ENCODE measurements at regions not wholly inside any gene's neighbourhood (a gene's known extent, or its start where the extent isn't known, plus 50 kb on each side); places are given as distances from the start of the nearest gene placed in this dataset.

DNA sequence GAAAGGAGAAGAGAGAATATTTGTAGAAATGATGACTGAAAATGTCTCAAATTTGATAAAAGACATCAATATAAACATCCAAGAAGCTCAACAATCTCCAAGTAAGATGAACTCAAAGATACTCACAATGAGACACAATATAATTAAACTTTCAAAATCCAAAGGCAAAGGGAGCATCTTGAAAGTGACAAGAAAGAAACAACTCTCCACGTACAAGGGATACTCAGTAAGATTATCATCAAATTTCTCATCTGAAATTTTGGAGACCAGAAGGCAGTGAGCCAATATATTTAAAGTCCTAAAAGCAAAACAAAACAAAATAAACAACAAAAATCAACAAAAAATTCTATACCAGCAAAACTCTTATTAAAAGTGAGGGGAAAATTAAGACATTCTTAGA, 428.7 kb downstream of the NFIB start:
- DNase-seq (no peak), ATAC-seq (ENCODE audit: low read depth) (no peak)
- no peak overlapping the region for H3K4me3 Mint-ChIP-seq
- no peaks in the 10 kb centered on the region for H3K4me1 Mint-ChIP-seq
- H3K27ac Mint-ChIP-seq: no peak overlapping the region
- no peaks in the 10 kb centered on the region for H3K36me3 Mint-ChIP-seq
- peaks cover 3% of the 10 kb centered on the region for H3K9me3 Mint-ChIP-seq
- POLR2A ChIA-PET: no interaction called here
- no peaks in the 10 kb centered on the region for H3K27me3 Mint-ChIP-seq

DNA sequence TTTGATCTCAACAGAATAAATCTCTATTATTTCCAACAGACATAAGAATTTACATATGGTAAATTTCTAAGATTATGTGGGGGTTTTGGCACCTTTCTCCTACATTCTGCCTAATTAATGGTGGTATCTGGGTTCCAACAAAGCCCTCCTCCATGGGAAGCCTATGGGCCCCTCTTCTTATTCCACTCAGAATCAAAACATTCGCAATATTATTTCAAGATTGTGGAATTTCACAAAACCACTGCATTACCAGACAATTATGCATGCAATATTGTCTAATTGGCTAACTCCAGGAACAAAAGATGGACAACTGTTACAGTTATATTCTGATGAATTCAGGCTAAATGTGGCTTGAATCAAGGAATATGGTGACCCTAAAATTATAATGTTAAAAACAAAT, 434.0 kb downstream of the NFIB start:
- POLR2A ChIA-PET: no interaction called here
- Mint-ChIP-seq H3K36me3 (no peaks in the 10 kb centered on the region), H3K9me3 (peaks cover 1% of the 10 kb centered on the region), H3K4me1 (no peaks in the 10 kb centered on the region), H3K4me3 (no peak overlapping the region), H3K27me3 (no peaks in the 10 kb centered on the region), H3K27ac (no peak overlapping the region)
- ATAC-seq (ENCODE audit: low read depth): no peak
- DNase-seq: no peak

DNA sequence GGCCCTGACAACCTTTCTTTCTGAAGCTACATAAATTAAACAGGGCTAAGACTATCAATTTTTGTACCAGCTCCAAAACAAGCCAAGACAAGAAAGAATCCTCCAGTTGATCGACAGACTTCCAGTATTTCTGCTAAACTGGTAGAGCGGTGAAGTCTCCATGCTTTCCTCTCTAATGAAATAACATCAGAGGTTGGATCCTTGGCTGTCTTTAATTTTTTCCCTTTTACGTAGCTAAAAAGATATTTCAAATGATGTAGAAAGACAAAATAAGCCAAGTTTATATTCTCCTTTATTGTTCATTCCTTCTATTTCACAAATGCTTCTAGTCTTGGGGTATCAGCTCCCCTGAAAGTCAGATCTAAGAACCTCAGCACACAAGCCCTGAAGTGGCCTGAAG, 434.9 kb downstream of the NFIB start:
- H3K27me3 Mint-ChIP-seq: no peaks in the 10 kb centered on the region
- no peak overlapping the region for H3K27ac Mint-ChIP-seq
- no peaks in the 10 kb centered on the region for H3K4me1 Mint-ChIP-seq
- ATAC-seq (ENCODE audit: low read depth) (no peak), DNase-seq (no peak)
- no peak overlapping the region for H3K4me3 Mint-ChIP-seq
- no peaks in the 10 kb centered on the region for H3K36me3 Mint-ChIP-seq
- POLR2A ChIA-PET: no interaction called here
- peaks cover 2% of the 10 kb centered on the region for H3K9me3 Mint-ChIP-seq

DNA sequence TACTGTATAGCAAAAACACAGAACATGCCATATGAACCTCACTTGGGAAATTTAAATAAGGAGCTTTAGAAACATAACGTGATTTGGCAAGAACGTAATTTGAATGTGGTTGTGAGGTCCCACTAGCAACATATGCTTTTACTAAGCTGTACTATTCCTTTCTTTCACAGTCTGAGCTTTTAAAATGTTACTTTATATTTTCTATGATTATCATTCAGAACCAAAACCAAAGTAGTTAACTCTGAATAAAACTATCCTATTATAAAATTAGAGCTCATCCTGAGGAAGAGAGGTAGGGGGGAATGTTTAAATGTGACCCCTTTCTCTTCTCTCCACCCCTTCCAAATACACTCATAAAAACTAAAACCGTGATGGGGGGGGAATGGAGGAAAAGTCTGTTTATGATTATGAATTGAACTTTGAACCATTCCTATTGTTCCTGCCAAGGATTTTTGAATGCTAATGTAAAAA, 435.7 kb downstream of the NFIB start:
- H3K27me3 Mint-ChIP-seq: no peaks in the 10 kb centered on the region
- H3K27ac Mint-ChIP-seq: no peak overlapping the region
- ATAC-seq (ENCODE audit: low read depth) (no peak), DNase-seq (no peak)
- H3K36me3 Mint-ChIP-seq: no peaks in the 10 kb centered on the region
- no peaks in the 10 kb centered on the region for H3K4me1 Mint-ChIP-seq
- POLR2A ChIA-PET: no interaction called here
- H3K4me3 Mint-ChIP-seq: no peak overlapping the region
- peaks cover 4% of the 10 kb centered on the region for H3K9me3 Mint-ChIP-seq

DNA sequence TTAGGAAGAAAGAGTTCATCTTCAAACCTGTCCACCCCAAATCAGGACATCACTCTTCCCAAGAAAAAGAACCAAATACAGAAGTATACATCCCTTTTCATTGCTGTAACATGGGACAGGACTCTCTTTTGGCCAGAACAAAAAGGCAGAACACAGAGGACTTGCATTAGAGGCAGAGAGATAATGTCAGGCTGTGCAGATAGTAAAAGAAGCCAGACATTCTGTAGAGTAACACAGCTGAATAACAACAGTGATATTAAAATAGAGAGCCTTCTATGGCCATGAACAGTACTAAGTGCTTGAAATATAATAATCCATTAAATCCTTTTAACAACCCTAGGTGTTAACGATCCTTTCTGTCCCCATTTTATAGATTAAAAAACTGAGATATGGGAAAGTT, 437.2 kb downstream of the NFIB start:
- H3K4me1 Mint-ChIP-seq: no peaks in the 10 kb centered on the region
- ATAC-seq (ENCODE audit: low read depth) (no peak), DNase-seq (no peak)
- no peaks in the 10 kb centered on the region for H3K27me3 Mint-ChIP-seq
- POLR2A ChIA-PET: no interaction called here
- H3K27ac Mint-ChIP-seq: no peak overlapping the region
- H3K9me3 Mint-ChIP-seq: peaks cover 7% of the 10 kb centered on the region
- no peak overlapping the region for H3K4me3 Mint-ChIP-seq
- H3K36me3 Mint-ChIP-seq: no peaks in the 10 kb centered on the region

DNA sequence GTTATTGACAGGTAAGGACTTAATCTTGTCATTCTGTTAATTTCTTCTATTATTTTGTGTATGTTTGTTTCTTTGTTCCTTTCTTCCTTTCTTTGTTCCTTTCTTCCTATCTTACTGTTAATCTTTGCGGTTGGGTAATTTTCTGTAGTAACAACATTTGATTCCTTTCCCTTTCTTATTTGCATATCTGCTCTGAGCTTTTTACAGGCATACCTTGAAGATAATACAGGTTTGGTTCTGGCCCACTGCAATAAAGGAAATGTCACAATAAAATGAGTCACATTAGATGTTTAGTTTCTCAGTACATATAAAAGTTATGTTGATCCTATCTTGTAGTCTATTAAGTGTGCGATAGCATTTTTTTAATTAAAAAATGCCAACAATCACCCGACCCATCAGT, 440.7 kb downstream of the NFIB start:
- no peak for DNase-seq
- Mint-ChIP-seq H3K36me3 (no peaks in the 10 kb centered on the region), H3K9me3 (peaks cover 8% of the 10 kb centered on the region), H3K27ac (no peak overlapping the region), H3K27me3 (no peaks in the 10 kb centered on the region), H3K4me3 (no peak overlapping the region), H3K4me1 (no peaks in the 10 kb centered on the region)
- no peak for ATAC-seq (ENCODE audit: low read depth)
- POLR2A ChIA-PET: no interaction called here

DNA sequence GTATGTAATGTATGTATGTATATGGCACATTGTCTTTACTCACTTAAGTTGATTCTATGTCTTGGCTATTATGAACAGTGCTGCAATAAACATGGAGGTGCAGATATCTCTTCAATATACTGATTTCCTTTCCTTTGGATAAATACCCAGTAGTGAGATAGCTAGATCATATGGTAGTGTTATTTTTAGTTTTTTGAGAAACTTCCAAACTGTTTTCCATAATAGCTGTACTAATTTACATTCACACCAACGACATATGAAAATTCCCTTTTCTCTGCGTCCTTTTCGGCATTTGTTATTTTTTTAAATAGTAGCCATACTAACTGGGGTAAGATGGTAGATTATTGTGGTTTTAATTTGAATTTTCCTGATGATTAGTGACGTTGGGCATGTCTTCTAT, 445.6 kb downstream of the NFIB start:
- Mint-ChIP-seq H3K27ac (no peak overlapping the region), H3K36me3 (no peaks in the 10 kb centered on the region)

DNA sequence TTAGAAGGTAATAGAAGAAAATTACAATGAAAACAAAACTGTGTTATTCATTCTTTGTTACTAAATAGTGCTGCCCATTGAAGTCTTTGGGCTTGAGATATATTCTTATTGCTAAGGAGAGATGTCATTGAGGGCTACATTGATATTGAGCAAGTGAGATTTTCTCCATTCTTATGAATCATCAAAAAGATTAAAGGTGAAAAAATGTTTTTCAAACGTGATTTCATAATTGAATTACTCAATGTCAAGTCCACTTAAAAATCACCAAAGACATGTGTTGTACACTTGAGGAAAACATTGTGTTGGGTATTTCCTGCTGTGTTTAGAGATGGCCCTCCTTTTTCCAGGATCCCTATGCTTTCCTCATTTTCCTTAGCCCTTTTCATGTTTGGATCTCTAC, 448.1 kb downstream of the NFIB start:
- Mint-ChIP-seq H3K4me1 (no peaks in the 10 kb centered on the region), H3K4me3 (no peak overlapping the region), H3K27ac (no peak overlapping the region), H3K9me3 (peaks cover 1% of the 10 kb centered on the region), H3K27me3 (no peaks in the 10 kb centered on the region), H3K36me3 (no peaks in the 10 kb centered on the region)
- DNase-seq: no peak
- POLR2A ChIA-PET: no interaction called here
- no peak for ATAC-seq (ENCODE audit: low read depth)

More for the DNA sequence above, 445.6 kb downstream of the NFIB start:
- H3K27me3 Mint-ChIP-seq: no peaks in the 10 kb centered on the region
- peaks cover 5% of the 10 kb centered on the region for H3K9me3 Mint-ChIP-seq
- H3K4me1 Mint-ChIP-seq: no peaks in the 10 kb centered on the region
- POLR2A ChIA-PET: no interaction called here
- DNase-seq: no peak
- ATAC-seq (ENCODE audit: low read depth): no peak
- no peak overlapping the region for H3K4me3 Mint-ChIP-seq

DNA sequence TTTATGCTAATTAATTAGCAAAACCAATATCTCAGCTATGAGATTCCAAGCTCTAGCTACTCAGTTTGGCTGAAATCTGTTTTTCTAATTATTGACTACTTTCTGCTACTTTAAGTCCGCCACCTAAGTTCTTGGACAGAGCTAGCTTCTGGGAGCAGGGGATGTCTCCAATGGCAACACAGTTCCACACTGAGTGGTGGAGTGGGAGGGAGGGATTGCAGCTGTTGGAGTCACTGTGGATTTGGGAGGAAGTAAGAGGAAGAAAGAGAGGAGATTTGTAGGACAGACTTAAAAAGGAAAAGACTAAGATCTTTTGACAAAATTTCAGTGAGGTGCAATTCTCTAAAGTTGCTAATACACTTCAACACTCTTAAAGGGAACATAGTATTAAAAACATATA, 450.8 kb downstream of the NFIB start:
- Mint-ChIP-seq H3K4me3 (no peak overlapping the region), H3K27ac (no peak overlapping the region), H3K27me3 (no peaks in the 10 kb centered on the region), H3K9me3 (peaks cover 5% of the 10 kb centered on the region), H3K36me3 (no peaks in the 10 kb centered on the region), H3K4me1 (no peaks in the 10 kb centered on the region)
- POLR2A ChIA-PET: no interaction called here
- no peak for DNase-seq
- ATAC-seq (ENCODE audit: low read depth): no peak

DNA sequence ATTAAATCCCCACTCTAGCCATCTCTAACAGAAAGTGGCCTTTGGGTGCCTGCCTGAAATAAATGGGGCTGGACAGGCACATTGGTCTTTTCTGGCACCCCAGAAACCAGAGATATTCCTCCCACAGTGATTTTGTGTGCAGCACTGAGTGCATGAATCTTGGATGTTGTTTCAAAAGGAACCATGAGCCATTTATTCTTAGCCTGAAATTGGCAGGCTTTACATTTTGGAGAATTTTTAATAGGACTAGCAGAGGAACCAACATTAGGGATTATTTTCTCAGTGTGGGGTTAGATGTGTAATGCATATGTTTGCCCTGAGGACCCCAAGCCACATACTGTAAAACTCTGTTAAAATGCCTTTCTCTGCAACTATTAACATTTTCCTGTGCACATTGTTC, 451.3 kb downstream of the NFIB start:
- POLR2A ChIA-PET: no interaction called here
- DNase-seq: no peak
- H3K27me3 Mint-ChIP-seq: no peaks in the 10 kb centered on the region
- no peak overlapping the region for H3K4me3 Mint-ChIP-seq
- no peak for ATAC-seq (ENCODE audit: low read depth)
- no peak overlapping the region for H3K27ac Mint-ChIP-seq
- H3K9me3 Mint-ChIP-seq: peaks cover 5% of the 10 kb centered on the region
- H3K4me1 Mint-ChIP-seq: no peaks in the 10 kb centered on the region
- no peaks in the 10 kb centered on the region for H3K36me3 Mint-ChIP-seq

DNA sequence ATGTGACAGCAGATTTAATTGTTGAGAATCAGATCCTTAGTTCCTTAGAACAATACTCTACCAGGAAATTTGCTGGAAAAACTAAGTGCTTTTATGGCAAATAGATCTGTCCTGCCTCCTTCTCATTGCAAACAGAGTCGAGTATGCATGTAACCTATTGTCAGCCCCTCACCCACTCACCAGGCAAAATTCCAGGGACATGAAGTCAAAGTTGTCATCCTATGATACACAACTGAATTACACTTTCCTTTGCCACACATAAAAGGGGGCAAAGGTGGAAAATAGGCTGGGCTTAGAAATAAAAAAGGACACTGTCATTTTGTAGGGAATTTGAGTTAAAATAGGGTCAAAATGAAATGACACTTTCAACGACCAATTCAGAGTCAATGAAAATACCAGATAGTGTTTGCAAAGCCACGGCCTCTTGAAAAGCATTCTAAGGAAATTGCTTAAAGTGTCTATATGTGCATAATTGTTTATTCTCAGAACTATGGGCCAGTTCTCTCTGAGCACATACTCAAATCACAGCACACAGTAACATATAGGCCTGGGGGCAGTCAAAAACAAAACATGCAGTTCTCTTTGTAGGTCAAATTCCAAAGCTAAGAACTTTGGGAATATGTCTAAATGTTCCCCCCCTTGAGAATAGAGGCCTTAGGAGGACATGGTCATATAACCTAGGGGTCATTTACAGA, 452.8 kb downstream of the NFIB start:
- DNase-seq (no peak), ATAC-seq (ENCODE audit: low read depth) (no peak)
- Mint-ChIP-seq H3K4me3 (no peak overlapping the region), H3K36me3 (no peaks in the 10 kb centered on the region), H3K4me1 (no peaks in the 10 kb centered on the region), H3K27ac (no peak overlapping the region), H3K9me3 (peaks cover 4% of the 10 kb centered on the region), H3K27me3 (no peaks in the 10 kb centered on the region)
- POLR2A ChIA-PET: no interaction called here

DNA sequence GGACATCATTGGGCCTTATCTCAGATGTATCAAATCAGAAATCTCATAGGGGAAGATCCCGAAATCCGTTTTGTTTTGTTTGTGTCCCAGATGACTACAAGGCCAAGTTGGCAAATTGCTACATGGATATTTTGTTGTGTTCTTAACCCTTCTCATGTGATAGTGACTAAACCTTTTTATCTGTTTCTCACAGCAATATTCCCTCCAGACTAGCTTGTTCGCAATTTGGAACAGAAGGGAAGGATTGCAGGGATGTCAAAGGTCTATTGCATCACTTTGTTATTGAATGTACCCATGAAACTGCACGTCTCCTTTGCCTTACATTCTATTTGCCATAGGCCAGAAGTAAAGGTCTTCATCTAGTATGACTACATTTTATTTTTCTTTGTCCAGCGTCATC, 453.9 kb downstream of the NFIB start:
- no peaks in the 10 kb centered on the region for H3K27me3 Mint-ChIP-seq
- ATAC-seq (ENCODE audit: low read depth) (no peak), DNase-seq (no peak)
- POLR2A ChIA-PET: no interaction called here
- no peaks in the 10 kb centered on the region for H3K4me1 Mint-ChIP-seq
- H3K4me3 Mint-ChIP-seq: no peak overlapping the region
- H3K27ac Mint-ChIP-seq: no peak overlapping the region
- peaks cover 4% of the 10 kb centered on the region for H3K9me3 Mint-ChIP-seq
- H3K36me3 Mint-ChIP-seq: no peaks in the 10 kb centered on the region

DNA sequence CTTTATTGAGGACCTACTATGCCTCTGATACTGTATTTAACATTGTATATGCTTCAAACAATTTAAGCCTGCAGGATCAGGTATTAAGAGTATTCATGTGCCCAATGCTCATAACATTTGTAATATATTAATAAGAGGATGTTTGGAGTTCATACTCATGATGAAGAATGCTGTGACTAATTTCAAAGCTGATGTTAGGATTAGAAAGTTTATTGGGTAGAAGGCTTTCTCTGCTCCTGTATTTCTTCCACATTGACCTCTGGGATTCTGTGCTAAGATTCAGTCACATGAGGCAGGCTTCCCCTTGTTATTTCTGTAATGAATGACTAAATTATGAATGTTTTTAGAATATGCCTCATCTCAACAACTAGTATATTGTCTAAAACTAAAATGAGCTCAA, 456.4 kb downstream of the NFIB start:
- Mint-ChIP-seq H3K27me3 (no peaks in the 10 kb centered on the region), H3K36me3 (no peaks in the 10 kb centered on the region), H3K4me1 (no peaks in the 10 kb centered on the region), H3K4me3 (no peak overlapping the region), H3K27ac (no peak overlapping the region), H3K9me3 (peaks cover 5% of the 10 kb centered on the region)
- POLR2A ChIA-PET: no interaction called here
- DNase-seq (no peak), ATAC-seq (ENCODE audit: low read depth) (no peak)

DNA sequence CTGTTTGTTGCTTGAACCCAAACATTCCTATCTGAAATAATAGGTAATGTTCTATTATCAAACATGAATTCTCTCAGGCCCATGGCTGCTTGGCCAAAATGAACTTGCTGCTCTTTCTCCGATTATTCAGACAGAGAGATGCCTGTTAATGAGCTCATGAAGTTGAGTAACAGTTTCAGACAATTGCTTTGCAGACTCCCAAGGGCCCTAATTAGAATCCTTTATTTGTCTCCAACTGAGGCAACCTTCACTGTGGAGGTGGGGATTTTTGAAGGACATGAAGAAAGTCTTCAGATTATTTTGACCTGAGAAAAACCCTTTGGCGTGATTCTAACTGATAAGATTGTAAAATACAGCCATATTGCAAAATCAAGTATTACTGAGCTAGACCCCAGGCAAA, 466.7 kb downstream of the NFIB start:
- no peak for DNase-seq
- no peak overlapping the region for H3K4me3 Mint-ChIP-seq
- ATAC-seq (ENCODE audit: low read depth): no peak
- POLR2A ChIA-PET: no interaction called here
- no peaks in the 10 kb centered on the region for H3K4me1 Mint-ChIP-seq
- H3K27me3 Mint-ChIP-seq: no peaks in the 10 kb centered on the region
- H3K27ac Mint-ChIP-seq: no peak overlapping the region
- H3K36me3 Mint-ChIP-seq: no peaks in the 10 kb centered on the region
- peaks cover 1% of the 10 kb centered on the region for H3K9me3 Mint-ChIP-seq

DNA sequence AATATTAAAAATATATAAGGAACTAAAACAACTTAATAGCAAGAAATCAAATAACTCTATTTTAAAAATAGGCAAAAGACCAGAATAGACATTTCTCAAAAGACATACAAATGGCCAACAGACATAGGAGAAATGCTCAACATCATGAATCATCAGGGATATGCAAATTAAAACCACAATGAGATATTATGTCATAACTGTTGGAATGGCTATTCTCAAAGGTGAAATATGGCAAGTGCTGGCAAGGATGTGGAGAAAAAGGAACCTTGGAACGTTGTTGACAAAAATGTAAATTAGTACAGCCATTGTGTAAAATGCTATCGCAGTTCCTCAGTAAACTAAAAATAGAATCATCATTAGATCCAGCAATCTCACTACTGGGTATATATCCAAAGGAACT, 468.5 kb downstream of the NFIB start:
- peaks cover 2% of the 10 kb centered on the region for H3K9me3 Mint-ChIP-seq
- no peaks in the 10 kb centered on the region for H3K27me3 Mint-ChIP-seq
- no peaks in the 10 kb centered on the region for H3K4me1 Mint-ChIP-seq
- no peak overlapping the region for H3K4me3 Mint-ChIP-seq
- H3K27ac Mint-ChIP-seq: no peak overlapping the region
- DNase-seq (no peak), ATAC-seq (ENCODE audit: low read depth) (no peak)
- POLR2A ChIA-PET: no interaction called here
- no peaks in the 10 kb centered on the region for H3K36me3 Mint-ChIP-seq

Data from activated naive CD8-positive, alpha-beta T cell treated with anti-CD3 and anti-CD28 coated beads, Interleukin-2, amount 10 ng/mL, durations not matched to agents 7 days and 5 days (primary cell).